GM12891 (cell line): ENCODE measurements at regions not wholly inside any gene's neighbourhood (a gene's known extent, or its start where the extent isn't known, plus 50 kb on each side); places are given as distances from the start of the nearest gene placed in this dataset.

Source experiments
- DNase-seq: peaks from one replicate; pipeline ENCODE4 v3.0.0; 2011; ENCODE audit warnings: low spot score; ENCODE audit not compliant: insufficient read length
- FAIRE-seq: peaks from 2 replicates; lab custom pipeline; 2011; peaks lifted over from hg19 to GRCh38; lab: Jason Lieb, UNC
- PAX5 ChIP-seq: IDR thresholded peaks from 2 replicates; pipeline ENCODE4 v1.6.1; 2011; ENCODE audit warnings: low read length, moderate library complexity, mild to moderate bottlenecking; ENCODE audit not compliant: insufficient read depth, severe bottlenecking
- POLR2A ChIP-seq: IDR thresholded peaks from 2 replicates; pipeline ENCODE4 v1.6.1; 2011; ENCODE audit warnings: low read depth, low read length, control low read depth
- POLR2AphosphoS5 ChIP-seq: IDR thresholded peaks from 2 replicates; pipeline ENCODE4 v1.6.1; 2011; ENCODE audit warnings: low read depth, low read length, control low read depth
- POU2F2 ChIP-seq: IDR thresholded peaks from 2 replicates; pipeline ENCODE4 v1.6.1; 2011; ENCODE audit warnings: low read depth, mild to moderate bottlenecking, control low read depth, low read length, moderate library complexity
- SPI1 ChIP-seq: IDR thresholded peaks from 2 replicates; pipeline ENCODE4 v1.6.1; 2011; ENCODE audit warnings: low read depth, low read length, control low read depth
- TAF1 ChIP-seq: IDR thresholded peaks from 2 replicates; pipeline ENCODE4 v1.6.1; 2011; ENCODE audit warnings: low read depth, low read length, control low read depth

GRCh38 chr5:4815002-4815401 is 325.1 kb upstream of the ADAMTS16 start:
- FAIRE-seq (no peak), DNase-seq (no peak)
- no peak for TF ChIP-seq PAX5
- TF ChIP-seq POLR2A = no peak
- no peak for TF ChIP-seq POU2F2
- TF ChIP-seq SPI1 = no peak

- DNase-seq (no peak), FAIRE-seq (no peak)
- TF ChIP-seq PAX5 = no peak
- TF ChIP-seq POU2F2 = no peak
- TF ChIP-seq POLR2AphosphoS5 = no peak
- no peak for TF ChIP-seq POLR2A
- TF ChIP-seq SPI1 = no peak
- no peak for TF ChIP-seq TAF1
Measured at GRCh38 chr5:4817767-4818166, 322.4 kb upstream of the ADAMTS16 start.

- TF ChIP-seq POLR2AphosphoS5 (no peak), POLR2A (no peak), PAX5 (no peak), POU2F2 (no peak), SPI1 (no peak)
- FAIRE-seq = no peak
- DNase-seq = no peak
Measured at GRCh38 chr5:4831325-4831724, 308.8 kb upstream of the ADAMTS16 start.

GRCh38 chr5:4832471-4832870 is 307.7 kb upstream of the ADAMTS16 start:
- FAIRE-seq = no peak
- DNase-seq = no peak
- TF ChIP-seq POU2F2 (no peak), PAX5 (no peak)

- TF ChIP-seq POLR2A (no peak), PAX5 (no peak), POLR2AphosphoS5 (no peak), SPI1 (no peak), POU2F2 (no peak), TAF1 (no peak)
- FAIRE-seq (no peak), DNase-seq (no peak)
Measured at GRCh38 chr5:4833104-4833738, 306.9 kb upstream of the ADAMTS16 start.

- DNase-seq (no peak), FAIRE-seq (no peak)
- TF ChIP-seq PAX5 = no peak
- TF ChIP-seq POLR2A = no peak
- no peak for TF ChIP-seq POLR2AphosphoS5
- TF ChIP-seq SPI1 = no peak
- no peak for TF ChIP-seq POU2F2
- TF ChIP-seq TAF1 = no peak
Measured at GRCh38 chr5:4837489-4838058, 302.6 kb upstream of the ADAMTS16 start.

- TF ChIP-seq PAX5 = no peak
- TF ChIP-seq POLR2AphosphoS5 = no peak
- no peak for TF ChIP-seq POU2F2
- TF ChIP-seq POLR2A = no peak
- no peak for TF ChIP-seq TAF1
- no peak for TF ChIP-seq SPI1
- no peak for DNase-seq
- FAIRE-seq = no peak
Measured at GRCh38 chr5:4845221-4845620, 294.9 kb upstream of the ADAMTS16 start.

- FAIRE-seq = no peak
- no peak for DNase-seq
- TF ChIP-seq POLR2A (no peak), POU2F2 (no peak), TAF1 (no peak), SPI1 (no peak), POLR2AphosphoS5 (no peak), PAX5 (no peak)
Measured at GRCh38 chr5:4847766-4848165, 292.4 kb upstream of the ADAMTS16 start.

- FAIRE-seq (no peak), DNase-seq (no peak)
- no peak for TF ChIP-seq PAX5
- no peak for TF ChIP-seq POLR2AphosphoS5
- no peak for TF ChIP-seq TAF1
- no peak for TF ChIP-seq SPI1
- no peak for TF ChIP-seq POU2F2
- no peak for TF ChIP-seq POLR2A
Measured at GRCh38 chr5:4855036-4855435, 285.1 kb upstream of the ADAMTS16 start.

- FAIRE-seq (no peak), DNase-seq (no peak)
- TF ChIP-seq SPI1 = no peak
- TF ChIP-seq TAF1 = no peak
- no peak for TF ChIP-seq POLR2A
- TF ChIP-seq PAX5 = no peak
- TF ChIP-seq POLR2AphosphoS5 = no peak
- TF ChIP-seq POU2F2 = no peak
Measured at GRCh38 chr5:4855880-4856279, 284.2 kb upstream of the ADAMTS16 start.
